HL-60 (cell line): ENCODE measurements at regions not wholly inside any gene's neighbourhood (a gene's known extent, or its start where the extent isn't known, plus 50 kb on each side); places are given as distances from the start of the nearest gene placed in this dataset.

ENCODE experiments used
- POLR2AphosphoS5 ChIP-seq: IDR thresholded peaks from 2 replicates; pipeline ENCODE4 v1.6.1; 2012; ENCODE audit warnings: low read depth
- REST ChIP-seq: IDR thresholded peaks from 2 replicates; pipeline ENCODE4 v1.6.1; 2012; ENCODE audit warnings: low read depth; ENCODE audit not compliant: insufficient replicate concordance
- SPI1 ChIP-seq: IDR thresholded peaks from 2 replicates; pipeline ENCODE4 v1.6.1; 2012; ENCODE audit warnings: low read depth, mild to moderate bottlenecking, borderline replicate concordance
- TF ChIP-seq, protein P1 (sequence below): IDR thresholded peaks from one replicate; pipeline ENCODE4 v1.5.1; 2011; ENCODE audit warnings: low read length, control low read depth, inconsistent platforms; ENCODE audit not compliant: insufficient read depth

GRCh38 chr11:112587664-112588063 is 327.0 kb upstream of the PLET1 start:
- TF ChIP-seq, protein P1, sequence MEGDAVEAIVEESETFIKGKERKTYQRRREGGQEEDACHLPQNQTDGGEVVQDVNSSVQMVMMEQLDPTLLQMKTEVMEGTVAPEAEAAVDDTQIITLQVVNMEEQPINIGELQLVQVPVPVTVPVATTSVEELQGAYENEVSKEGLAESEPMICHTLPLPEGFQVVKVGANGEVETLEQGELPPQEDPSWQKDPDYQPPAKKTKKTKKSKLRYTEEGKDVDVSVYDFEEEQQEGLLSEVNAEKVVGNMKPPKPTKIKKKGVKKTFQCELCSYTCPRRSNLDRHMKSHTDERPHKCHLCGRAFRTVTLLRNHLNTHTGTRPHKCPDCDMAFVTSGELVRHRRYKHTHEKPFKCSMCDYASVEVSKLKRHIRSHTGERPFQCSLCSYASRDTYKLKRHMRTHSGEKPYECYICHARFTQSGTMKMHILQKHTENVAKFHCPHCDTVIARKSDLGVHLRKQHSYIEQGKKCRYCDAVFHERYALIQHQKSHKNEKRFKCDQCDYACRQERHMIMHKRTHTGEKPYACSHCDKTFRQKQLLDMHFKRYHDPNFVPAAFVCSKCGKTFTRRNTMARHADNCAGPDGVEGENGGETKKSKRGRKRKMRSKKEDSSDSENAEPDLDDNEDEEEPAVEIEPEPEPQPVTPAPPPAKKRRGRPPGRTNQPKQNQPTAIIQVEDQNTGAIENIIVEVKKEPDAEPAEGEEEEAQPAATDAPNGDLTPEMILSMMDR: no peak
- no peak for TF ChIP-seq REST
- no peak for TF ChIP-seq POLR2AphosphoS5
- TF ChIP-seq SPI1: no peak
